Activated T-helper 1 cell treated with anti-CD3 and anti-CD28 coated beads, Interleukin-2, amount 50 U/mL, for 16 hours (primary cell): ENCODE measurements at regions not wholly inside any gene's neighbourhood (a gene's known extent, or its start where the extent isn't known, plus 50 kb on each side); places are given as distances from the start of the nearest gene placed in this dataset.
"Not testable (repeated sequence)": the region's sequence is repeated elsewhere in the genome, so short reads cannot be mapped to it uniquely, and the experiment has no call there.

Experiments
- DNase-seq, 2 donors: peaks; one replicate each; pipeline ENCODE4 v3.0.0-alpha.2; 2020; ENCODE audit warnings: low read depth in 1 of 2, low spot score in 1 of 2

DNA sequence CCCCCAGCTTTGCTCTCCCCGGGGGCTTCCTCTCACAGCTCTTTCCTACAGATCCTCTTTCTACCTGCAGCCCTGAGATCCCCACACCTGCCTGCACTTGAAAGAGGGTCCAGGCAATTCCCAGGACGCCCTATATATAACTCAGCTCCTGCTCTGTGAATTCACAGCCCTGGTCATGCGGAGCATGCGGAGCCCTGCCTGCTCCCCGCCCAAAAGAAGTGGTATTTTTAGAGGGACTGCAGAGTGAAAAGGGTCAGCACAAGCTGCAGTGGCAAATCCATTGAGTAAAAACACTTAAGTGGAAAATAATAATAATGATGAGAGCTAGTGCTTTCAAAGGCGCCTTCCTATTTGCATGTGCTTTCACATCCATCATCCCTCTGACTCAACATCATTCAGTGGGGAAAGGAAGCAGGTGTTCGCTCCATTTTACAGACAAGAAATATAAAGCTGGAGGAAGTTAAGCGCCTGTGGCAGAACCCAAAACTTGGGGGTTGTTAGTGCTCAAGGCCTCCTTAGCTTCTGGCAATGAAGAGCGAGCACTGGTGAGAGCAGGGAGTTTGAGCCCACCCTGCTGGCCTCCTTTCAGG, 76.3 kb upstream of the LIPC start:
- no peak for DNase-seq

DNA sequence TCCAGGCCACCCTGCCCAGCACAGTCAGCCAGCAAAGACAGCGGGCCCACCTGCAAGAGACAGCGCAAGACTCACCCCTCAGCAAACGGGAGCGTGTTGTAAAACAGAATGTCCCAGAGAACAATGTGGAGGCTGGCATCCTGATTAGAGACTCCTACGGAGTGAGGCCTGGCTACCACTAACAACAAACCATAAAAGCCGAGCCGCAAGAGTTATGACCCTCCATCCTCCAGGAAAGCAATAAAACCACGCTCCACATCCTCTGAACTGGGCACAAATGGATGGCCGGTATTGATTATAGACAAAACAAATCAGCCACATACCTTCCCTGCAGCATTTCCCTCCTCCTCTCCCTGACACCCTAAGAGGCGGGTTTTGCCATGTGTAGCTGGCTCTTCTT, 75.8 kb upstream of the LIPC start:
- DNase-seq, result no peak

DNA sequence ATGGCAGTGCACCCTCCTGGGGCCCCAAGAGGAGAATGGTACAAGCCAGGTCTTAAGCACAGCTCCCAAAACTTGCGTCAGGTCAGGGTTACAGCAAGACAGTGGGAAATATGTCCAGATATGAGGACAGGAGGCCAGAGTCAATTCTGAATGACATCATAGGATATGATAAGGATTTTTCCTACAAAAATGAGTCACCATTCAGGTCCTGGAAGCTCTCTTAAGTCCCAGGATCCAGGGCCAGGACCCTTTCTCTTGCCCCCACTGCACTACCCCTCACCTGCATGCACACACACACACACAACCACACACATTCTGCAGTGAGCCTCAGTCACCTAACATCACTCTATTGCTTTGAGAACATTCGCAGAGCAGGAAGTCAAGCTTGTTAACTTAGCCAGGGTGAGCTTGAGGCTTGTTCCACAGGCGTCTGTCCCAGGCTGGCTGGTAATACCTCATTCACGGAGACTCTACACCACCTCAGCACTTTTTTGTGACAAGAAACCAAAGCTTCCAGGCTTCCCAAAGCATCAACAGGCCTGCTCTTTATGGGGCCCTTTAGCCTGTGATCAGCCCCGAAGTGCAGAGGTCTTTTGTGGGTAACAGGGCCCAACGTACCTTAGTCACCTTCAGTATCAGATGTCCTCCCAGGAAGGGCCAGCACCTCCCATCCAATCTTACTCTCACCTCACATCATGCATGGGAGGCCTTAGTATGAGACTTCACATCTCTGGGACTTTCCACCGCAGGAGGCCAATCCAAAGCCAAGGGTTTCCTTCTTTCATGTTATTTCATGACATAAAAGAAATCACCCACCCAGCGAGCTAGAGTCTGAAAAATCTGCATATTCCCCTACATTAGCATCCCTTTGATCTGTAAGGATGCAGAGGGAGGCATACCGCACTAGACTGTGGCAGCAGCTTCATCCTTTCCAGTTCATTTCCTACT, 74.0 kb upstream of the LIPC start:
- no peak for DNase-seq

DNA sequence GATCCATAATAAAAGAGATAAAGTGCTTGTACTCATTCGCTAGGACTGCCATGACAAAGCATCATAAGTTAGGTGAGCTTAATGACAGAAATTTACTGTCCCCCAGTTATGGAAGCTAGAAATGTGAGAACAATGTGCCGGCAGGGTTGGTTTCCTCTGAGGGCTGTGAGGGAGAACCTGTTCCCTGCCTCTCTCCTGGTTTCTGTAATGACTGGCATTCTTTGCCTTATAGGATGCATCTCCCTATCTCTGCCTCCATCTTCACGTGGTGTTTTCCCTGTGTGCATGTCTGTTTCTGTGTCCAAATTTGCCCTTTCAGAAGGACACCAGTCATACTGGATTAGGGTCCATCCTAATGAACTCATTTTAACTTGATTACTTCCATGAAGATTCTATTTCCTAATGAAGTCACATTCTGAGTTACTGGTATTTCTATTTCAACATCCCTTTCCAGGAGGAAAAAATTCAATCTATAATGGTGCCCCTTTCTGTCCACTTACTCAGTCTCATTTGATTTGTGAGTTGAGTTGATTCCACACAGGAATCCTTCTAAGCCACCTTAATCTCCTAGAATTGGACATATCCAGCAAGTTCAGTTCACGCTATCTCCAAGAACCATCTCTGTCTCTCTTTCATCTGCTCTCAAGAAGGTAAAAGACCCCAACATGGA, 71.2 kb upstream of the LIPC start:
- no peak for DNase-seq

DNA sequence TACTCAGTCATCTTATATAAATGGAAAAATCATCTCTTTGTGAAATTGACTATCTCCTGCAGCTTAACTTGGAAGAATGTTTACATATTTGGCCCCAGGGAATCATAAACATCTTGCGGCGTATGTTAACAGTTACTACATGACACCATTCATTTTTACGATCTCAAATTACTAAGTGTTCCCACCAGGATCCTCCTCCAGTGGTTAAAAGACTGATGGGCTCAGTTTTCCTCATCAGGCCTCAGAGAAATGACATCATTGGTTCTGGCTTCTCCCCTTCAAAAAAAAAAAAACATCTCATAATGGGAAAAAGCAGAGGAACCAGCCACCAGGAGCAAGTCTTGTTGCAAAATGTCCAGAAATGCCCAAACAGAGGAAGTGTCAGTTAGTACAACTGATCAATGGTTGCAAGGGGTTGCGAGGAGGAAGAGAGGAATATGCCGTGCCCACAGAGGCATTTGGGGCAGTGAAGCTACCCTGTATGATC, 70.5 kb upstream of the LIPC start:
- DNase-seq, result no peak

DNA sequence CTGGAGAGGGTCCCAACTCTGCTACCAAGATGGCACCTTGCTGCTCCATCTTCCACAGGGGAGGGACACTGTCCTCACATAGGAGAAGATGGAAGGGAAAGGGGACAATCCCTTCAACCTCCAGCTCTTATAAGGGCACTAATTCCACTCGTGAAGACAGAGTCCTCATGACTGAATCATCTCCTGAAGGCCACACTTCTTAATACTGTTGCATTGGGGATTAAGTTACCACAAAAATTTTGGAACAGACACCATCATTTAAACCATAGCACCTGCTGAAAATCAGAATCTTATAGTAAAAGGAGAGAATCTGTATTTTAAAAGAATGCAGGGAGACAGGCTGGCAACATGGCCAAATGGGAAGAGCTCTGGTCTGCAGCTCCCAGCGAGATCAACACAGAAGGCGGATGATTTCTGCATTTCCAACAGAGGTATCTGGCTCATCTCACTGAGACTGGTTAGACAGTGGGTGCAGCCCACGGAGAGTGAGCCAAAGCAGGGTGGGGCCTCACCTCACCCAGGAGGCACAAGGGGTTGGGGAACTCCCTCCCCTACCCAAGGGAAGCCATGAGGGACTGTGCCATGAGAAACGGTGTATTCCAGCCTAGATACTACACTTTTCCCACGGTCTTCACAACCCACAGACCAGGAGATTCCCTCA, 69.4 kb upstream of the LIPC start:
- DNase-seq, result no peak

DNA sequence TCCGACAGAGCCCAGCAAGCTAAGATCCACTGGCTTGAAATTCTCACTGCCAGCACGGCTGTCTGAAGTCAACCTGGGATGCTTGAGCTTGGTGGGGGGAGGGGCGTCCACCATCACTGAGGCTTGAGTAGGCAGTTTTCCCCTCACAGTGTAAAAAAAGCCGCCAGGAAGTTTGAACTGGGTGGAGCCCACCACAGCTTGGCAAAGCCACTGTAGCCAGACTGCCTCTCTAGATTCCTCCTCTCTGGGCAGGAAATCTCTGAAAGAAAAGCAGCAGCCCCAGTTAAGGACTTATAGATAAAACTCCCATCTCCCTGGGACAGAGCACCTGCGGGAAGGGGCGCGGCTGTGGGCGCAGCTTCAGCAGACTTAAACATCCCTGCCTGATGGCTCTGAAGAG, 68.7 kb upstream of the LIPC start:
- not testable (repeated sequence) for DNase-seq

DNA sequence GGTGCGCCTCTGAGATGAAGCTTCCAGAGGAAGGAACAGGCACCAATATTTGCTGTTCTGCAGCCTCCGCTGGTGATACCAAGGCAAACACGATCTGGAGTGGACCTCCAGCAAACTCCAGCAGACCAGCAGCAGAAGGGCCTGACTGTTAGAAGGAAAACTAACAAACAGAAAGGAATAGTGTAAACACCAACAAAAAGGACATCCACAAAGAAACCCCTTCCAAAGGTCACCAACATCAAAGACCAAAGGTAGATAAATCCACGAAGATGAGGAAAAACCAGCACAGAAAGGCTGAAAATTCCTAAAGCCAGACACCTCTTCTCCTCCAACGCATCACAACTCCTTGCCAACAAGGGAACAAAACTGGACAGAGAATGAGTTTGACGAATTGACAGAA, 68.1 kb upstream of the LIPC start:
- DNase-seq, result not testable (repeated sequence)

DNA sequence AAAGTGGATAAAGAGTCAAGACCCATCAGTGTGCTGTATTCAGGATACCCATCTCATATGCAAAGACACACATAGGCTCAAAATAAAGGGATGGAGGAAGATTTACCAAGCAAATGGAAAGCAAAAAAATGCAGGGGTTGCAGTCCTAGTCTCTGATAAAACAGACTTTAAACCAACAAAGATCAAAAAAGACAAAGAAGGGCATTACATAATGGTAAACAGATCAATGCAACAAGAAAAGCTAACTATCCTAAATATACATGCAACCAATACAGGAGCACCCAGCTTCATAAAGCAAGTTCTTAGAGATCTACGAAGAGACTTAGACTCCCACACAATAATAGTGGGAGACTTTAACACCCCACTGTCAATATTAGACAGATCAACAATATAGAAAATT, 66.7 kb upstream of the LIPC start:
- not testable (repeated sequence) for DNase-seq

DNA sequence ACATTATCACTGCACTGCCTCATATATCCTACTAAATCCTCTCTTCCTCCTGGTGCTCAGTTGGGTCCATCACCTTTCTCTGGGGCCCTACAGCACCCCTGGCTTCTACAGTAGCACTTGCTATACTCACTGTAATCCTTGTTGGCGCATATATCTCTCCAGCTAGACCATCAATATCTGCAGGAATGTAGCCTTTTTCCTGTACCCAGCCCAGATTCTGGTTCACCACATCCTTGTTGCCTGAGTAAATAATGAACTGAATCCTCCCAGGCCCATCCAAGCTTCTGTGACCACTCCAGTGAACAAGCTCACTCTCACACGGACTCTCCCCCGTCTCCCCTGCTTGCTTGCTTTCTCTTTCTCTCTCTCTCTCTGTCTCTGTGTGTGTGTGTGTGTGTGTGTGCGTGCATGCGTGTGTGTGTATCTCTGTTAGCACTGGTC, 62.5 kb upstream of the LIPC start:
- DNase-seq, result no peak

DNA sequence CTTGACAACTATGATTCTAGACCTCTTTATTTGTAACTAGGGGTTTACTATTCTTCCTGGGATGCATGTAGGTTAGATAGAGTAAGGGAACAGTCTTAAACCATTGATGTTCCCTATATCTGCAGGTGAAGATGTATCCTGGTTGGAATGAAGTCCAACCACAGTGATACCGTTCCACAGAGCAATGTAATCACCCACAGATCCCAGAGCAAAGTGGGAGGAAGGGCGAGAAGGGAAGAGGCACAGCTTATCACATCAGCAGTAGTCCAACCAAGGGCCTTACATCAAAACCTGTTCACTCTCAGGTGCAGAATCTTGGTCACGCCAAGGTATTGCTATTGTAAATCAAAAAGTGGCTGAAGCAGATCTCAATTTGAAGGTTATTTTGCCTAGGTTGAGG, 61.8 kb upstream of the LIPC start:
- DNase-seq, result no peak

DNA sequence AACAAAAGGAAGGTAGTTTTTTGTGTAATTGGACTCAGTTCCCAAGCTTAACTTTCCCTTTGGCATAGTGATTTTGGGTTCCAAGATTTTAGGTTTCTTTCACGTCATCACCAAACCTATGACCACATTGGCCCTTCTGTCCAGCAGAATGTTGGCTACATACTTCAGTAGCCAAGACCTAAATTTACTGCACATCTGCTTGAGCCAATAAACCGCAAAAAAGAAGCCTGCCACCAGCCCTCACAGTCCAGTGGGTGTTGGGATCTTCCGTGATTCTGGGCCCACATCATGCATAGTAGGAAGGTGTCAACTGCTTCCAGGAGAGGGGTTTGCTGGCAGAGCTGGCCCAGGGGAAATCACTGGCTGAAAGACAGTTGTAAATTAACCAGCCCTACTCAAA, 57.6 kb upstream of the LIPC start:
- no peak for DNase-seq

DNA sequence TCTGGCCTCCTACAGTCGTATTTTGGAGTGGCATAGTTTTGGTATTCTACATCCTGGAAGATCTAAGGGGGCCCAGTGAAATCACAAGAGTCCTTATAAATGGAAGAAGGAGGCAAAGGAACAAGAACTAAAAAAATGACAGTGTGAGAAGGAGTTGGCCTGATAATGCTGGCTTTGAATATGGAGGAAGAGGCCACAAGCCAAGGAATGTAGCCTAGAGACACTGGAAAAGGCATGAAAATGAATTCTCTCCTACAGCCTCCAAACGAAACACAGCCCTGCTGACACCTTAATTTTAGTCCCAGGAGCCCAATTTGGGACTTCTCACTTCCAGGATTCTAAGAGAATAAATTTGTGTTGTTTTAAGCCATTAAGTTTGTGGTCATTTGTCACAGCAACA, 54.6 kb upstream of the LIPC start:
- DNase-seq, result no peak

DNA sequence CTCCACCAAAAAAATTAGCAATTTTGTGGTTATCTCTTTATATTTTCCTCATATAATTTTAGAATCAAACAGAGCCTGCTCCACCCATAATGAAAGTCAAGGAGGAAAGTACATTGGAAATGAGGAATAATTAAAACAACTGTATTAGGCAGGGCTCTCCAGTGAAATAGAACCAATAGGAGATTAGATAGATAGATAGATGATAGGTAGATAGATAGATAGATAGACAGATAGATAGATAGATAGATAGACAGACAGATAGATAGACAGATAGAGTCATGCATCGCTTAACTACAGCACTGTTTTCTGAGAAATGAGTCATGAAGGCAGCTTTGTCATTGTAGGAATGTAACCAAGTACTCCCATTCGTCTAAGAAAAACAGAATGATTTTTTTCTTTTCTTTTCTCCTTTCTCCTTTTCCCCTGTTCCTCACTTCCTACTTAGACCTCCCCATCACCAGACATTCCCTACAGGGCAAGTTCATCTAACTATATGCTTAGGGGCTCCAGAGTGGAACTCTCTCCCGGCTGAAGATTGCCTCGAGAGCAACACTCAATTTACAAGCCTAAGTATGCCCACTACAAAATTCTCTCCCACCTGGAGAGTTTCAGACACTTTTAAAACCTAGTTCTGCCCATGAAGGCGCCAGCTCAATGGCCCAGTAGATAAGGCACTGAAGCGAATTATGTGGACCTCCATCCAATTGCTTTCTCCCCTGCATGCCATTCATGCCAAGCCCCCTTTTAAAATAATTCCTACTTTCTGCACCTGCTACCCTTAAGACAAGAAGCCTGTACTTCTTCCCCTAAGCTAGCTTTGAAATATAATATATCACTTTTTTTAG, 53.3 kb upstream of the LIPC start:
- DNase-seq, result no peak

DNA sequence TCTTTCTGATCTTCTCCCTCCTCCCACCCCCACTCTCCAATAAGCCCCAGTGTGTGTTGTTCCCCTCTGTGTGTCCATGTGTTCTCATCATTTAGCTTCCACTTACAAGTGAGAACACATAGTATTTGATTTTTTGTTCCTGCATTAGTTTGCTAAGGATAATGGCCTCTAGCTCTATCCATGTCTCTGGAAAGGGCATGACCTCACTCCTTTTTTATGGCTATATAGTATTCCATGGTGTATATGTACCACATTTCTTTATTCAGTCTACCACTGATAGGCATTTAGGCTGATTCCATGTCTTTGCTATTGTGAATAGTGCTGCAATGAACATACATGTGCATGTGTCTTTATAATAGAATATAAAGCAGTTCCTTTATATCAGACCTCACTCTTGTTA, 52.3 kb upstream of the LIPC start:
- not testable (repeated sequence) for DNase-seq

DNA sequence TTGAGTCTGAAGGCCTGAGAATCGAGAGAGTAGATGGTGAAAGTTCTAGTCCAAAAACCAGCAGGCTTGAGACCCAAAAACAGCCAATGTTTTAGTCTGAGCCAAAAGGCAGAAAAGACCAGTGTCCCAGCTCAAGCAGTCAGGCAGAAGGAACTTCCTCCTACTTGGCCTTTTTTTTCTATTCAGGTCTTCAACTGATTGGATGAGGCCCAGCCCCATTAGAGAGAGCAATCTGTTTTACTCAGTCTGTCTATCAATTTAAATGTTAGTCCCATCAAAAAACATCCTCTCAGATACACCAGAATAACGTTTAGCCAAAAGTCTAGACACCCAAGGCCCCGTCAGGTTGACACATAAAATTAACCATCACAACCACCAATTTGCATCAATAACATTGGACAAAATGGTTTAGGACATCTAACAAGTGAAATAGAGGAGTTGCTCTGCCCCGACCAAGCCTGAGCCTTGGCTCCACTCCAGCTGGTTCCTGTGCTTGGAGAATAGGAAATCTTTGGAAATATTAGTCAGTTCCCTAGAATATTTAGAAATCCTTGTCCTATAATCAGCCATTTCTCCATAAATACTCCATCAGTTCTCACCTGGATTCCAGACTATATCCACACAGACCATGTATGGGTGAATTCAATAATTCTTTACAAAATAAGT, 51.4 kb upstream of the LIPC start:
- DNase-seq, result no peak

DNA sequence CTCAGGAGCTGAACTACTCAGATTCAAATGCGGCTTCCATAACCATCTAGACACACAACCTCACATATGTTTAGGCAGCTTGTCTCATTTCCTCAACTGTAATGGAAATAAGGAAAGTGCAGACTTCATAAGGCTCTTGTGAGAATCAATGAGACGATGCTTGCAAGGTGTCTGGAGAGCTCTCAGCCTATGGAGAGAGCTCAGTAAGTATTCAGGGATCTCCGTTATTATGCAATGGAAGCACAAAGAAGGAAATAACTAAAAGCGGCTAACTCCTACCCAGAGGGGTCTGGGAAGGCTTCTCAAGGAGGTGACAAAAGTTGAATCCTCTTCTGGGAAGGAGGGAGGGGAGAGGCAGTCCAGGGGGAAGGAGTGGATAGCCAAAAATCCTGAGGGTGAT, 50.1 kb upstream of the LIPC start:
- DNase-seq, result no peak
